OCI-LY1 (cell line): ENCODE measurements at regions not wholly inside any gene's neighbourhood (a gene's known extent, or its start where the extent isn't known, plus 50 kb on each side); places are given as distances from the start of the nearest gene placed in this dataset.

ENCODE experiments used
- H2AFZ ChIP-seq: fragments of 200-600 bp; sonication (generic), shearing (Covaris generic); 2 replicates; pipeline ENCODE4 v1.6.0; 2014; ENCODE audit warnings: antibody characterized with exemption, mild to moderate bottlenecking, low read length
- H3F3A ChIP-seq: fragments of 200-600 bp; sonication (generic), shearing (Covaris generic); 2 replicates; pipeline ENCODE4 v1.6.0; 2014; ENCODE audit warnings: mild to moderate bottlenecking, antibody characterized with exemption, low read length, moderate library complexity; ENCODE audit not compliant: insufficient read depth
- H3K27ac ChIP-seq: fragments of 200-600 bp; sonication (generic); 2 replicates; pipeline ENCODE4 v1.5.1; 2014; ENCODE audit warnings: low read length, mixed run types, mild to moderate bottlenecking, low read depth; ENCODE audit not compliant: poor library complexity, severe bottlenecking
- H3K27me3 ChIP-seq: fragments of 200-600 bp; sonication (generic); 2 replicates; pipeline ENCODE4 v1.6.0; 2014; ENCODE audit warnings: antibody characterized with exemption, mild to moderate bottlenecking, low read length, moderate library complexity; ENCODE audit not compliant: insufficient read depth
- H3K36me3 ChIP-seq: fragments of 200-600 bp; sonication (generic); 2 replicates; pipeline ENCODE4 v1.6.1; 2014; ENCODE audit warnings: mild to moderate bottlenecking, antibody characterized with exemption, low read length, moderate library complexity, mixed read lengths; ENCODE audit not compliant: insufficient read depth
- H3K4me1 ChIP-seq: fragments of 200-600 bp; sonication (generic); 2 replicates; pipeline ENCODE4 v1.5.1; 2014; ENCODE audit warnings: mild to moderate bottlenecking, low read length, moderate library complexity; ENCODE audit not compliant: insufficient read depth, severe bottlenecking
- H3K4me2 ChIP-seq: fragments of 200-600 bp; sonication (generic), shearing (Covaris generic); 2 replicates; pipeline ENCODE4 v1.6.1; 2014; ENCODE audit warnings: low read length
- H3K4me3 ChIP-seq: fragments of 200-600 bp; sonication (generic); 2 replicates; pipeline ENCODE4 v1.5.1; 2014; ENCODE audit warnings: low read length, low read depth, mild to moderate bottlenecking, mixed read lengths; ENCODE audit not compliant: poor library complexity, severe bottlenecking
- H3K79me2 ChIP-seq: fragments of 200-600 bp; shearing (Covaris generic); 2 replicates; pipeline ENCODE4 v1.6.1; 2016; ENCODE audit warnings: mixed run types, low read length, mixed read lengths; ENCODE audit not compliant: insufficient read depth
- H3K9ac ChIP-seq: fragments of 200-600 bp; sonication (generic), shearing (Covaris generic); 2 replicates; pipeline ENCODE4 v1.6.1; 2014; ENCODE audit warnings: mild to moderate bottlenecking, low read length, mixed read lengths
- H3K9me2 ChIP-seq: fragments of 200-600 bp; sonication (generic), shearing (Covaris generic); 2 replicates; pipeline ENCODE4 v1.6.1; 2014; ENCODE audit warnings: low read depth, mild to moderate bottlenecking, low read length, mixed read lengths
- H3K9me3 ChIP-seq: fragments of 200-600 bp; shearing (Covaris generic); 2 replicates; pipeline ENCODE4 v1.6.1; 2014; ENCODE audit warnings: low read length, mixed read lengths
- H4K20me1 ChIP-seq: fragments of 200-600 bp; sonication (generic), shearing (Covaris generic); 2 replicates; pipeline ENCODE4 v1.6.0; 2016; ENCODE audit warnings: mild to moderate bottlenecking, low read length; ENCODE audit not compliant: insufficient read depth
- EZH2 ChIP-seq: fragments of 200-600 bp; sonication (generic), shearing (Covaris generic); IDR thresholded peaks from 2 replicates; pipeline ENCODE4 v1.8.0; 2017; ENCODE audit warnings: borderline replicate concordance, mixed run types, mild to moderate bottlenecking, antibody characterized with exemption, low read length, moderate library complexity, mixed read lengths
- TF ChIP-seq, protein P1 (sequence below): fragments of 200-600 bp; sonication (generic), shearing (Covaris generic); IDR thresholded peaks from 2 replicates; pipeline ENCODE4 v1.5.1; 2017; ENCODE audit warnings: mild to moderate bottlenecking, antibody characterized with exemption, low read length, moderate library complexity, mixed read lengths

- Histone ChIP-seq H3K4me1 (no peaks in the 10 kb centered on the region), H3K9me2 (no peaks in the 10 kb centered on the region), H3K4me3 (no peak overlapping the region), H3K79me2 (no peaks in the 10 kb centered on the region), H3K27me3 (no peaks in the 10 kb centered on the region), H3K27ac (no peak overlapping the region), H3F3A (no peaks in the 10 kb centered on the region), H4K20me1 (no peaks in the 10 kb centered on the region), H3K36me3 (no peaks in the 10 kb centered on the region), H2AFZ (no peak overlapping the region), H3K9me3 (no peaks in the 10 kb centered on the region), H3K9ac (no peak overlapping the region), H3K4me2 (no peak overlapping the region)
- no peak for TF ChIP-seq EZH2
- TF ChIP-seq, protein P1, sequence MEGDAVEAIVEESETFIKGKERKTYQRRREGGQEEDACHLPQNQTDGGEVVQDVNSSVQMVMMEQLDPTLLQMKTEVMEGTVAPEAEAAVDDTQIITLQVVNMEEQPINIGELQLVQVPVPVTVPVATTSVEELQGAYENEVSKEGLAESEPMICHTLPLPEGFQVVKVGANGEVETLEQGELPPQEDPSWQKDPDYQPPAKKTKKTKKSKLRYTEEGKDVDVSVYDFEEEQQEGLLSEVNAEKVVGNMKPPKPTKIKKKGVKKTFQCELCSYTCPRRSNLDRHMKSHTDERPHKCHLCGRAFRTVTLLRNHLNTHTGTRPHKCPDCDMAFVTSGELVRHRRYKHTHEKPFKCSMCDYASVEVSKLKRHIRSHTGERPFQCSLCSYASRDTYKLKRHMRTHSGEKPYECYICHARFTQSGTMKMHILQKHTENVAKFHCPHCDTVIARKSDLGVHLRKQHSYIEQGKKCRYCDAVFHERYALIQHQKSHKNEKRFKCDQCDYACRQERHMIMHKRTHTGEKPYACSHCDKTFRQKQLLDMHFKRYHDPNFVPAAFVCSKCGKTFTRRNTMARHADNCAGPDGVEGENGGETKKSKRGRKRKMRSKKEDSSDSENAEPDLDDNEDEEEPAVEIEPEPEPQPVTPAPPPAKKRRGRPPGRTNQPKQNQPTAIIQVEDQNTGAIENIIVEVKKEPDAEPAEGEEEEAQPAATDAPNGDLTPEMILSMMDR: no peak
These were observed 124.9 kb upstream of the MRI1 start for GRCh38 chr19:13639342-13639929.

GRCh38 chr19:13637664-13638063 is 126.7 kb upstream of the MRI1 start:
- no peak for TF ChIP-seq EZH2
- TF ChIP-seq, protein P1: no peak
- no peaks in the 10 kb centered on the region for H4K20me1 ChIP-seq

DNA sequence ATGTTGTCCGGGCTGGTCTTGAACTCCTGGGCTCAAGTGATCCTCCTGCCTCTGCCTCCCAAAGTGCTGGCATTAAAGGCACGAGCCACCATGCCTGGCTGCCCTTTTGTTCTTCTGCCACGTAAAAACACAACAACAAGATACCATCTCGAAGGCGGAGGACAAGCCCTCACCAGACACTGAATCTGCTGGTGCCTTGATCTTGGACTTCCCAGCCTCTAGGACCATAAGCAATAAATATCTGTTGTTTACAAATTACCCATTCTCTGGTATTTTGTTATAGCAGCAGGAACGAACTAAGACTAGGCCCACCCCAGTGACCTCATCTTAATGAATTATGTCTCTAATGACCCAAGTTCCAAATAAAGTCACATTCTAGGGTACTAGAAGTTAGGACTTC is 128.4 kb upstream of the CACNA1A start:
- no peaks in the 10 kb centered on the region for H3K9me3 ChIP-seq
- no peak overlapping the region for H3K27ac ChIP-seq
- H3K4me2 ChIP-seq: no peak overlapping the region
- H3K36me3 ChIP-seq: no peaks in the 10 kb centered on the region
- H3K4me3 ChIP-seq: no peak overlapping the region
- H3K9me2 ChIP-seq: no peaks in the 10 kb centered on the region
- H3F3A ChIP-seq: no peaks in the 10 kb centered on the region
- no peaks in the 10 kb centered on the region for H3K79me2 ChIP-seq
- no peaks in the 10 kb centered on the region for H4K20me1 ChIP-seq
- H3K9ac ChIP-seq: no peak overlapping the region
- H3K4me1 ChIP-seq: no peaks in the 10 kb centered on the region
- no peaks in the 10 kb centered on the region; the same call in 1 of the 2 replicates for H3K27me3 ChIP-seq
- TF ChIP-seq, protein P1: no peak
- TF ChIP-seq EZH2: no peak
- H2AFZ ChIP-seq: no peak overlapping the region

More at GRCh38 chr19:13637664-13638063, 126.7 kb upstream of the MRI1 start:
- Histone ChIP-seq H3K9ac (no peak overlapping the region), H3F3A (no peaks in the 10 kb centered on the region), H3K79me2 (no peaks in the 10 kb centered on the region), H3K4me3 (no peak overlapping the region), H3K4me2 (no peak overlapping the region), H2AFZ (no peak overlapping the region), H3K9me3 (no peaks in the 10 kb centered on the region), H3K36me3 (no peaks in the 10 kb centered on the region), H3K27ac (no peak overlapping the region), H3K9me2 (no peaks in the 10 kb centered on the region), H3K27me3 (no peaks in the 10 kb centered on the region), H3K4me1 (no peaks in the 10 kb centered on the region)
